ENCODE measurements at regions not wholly inside any gene's neighbourhood (a gene's known extent, or its start where the extent isn't known, plus 50 kb on each side); places are given as distances from the start of the nearest gene placed in this dataset.

- TF ChIP-seq CREB5 (CRISPR knock-in tag; IDR thresholded peaks at IDR 0.05; ENCODE audit: low read depth) = no peak
- TF ChIP-seq POU6F1 (CRISPR knock-in tag; IDR thresholded peaks at IDR 0.05; ENCODE audit: borderline replicate concordance, low read depth) = no peak
- TF ChIP-seq TCF4 (CRISPR knock-in tag; IDR thresholded peaks at IDR 0.05; ENCODE audit: borderline replicate concordance) = no peak
- TF ChIP-seq SNAI2 (CRISPR knock-in tag; IDR thresholded peaks at IDR 0.05) = no peak
- TF ChIP-seq ZNF70 (CRISPR knock-in tag; IDR thresholded peaks at IDR 0.05) = no peak
Observed at GRCh38 chr4:86497980-86498862, 95.9 kb upstream of the PTPN13 start (continued).

GRCh38 chr4:86498863-86499166 lies 95.3 kb upstream of the PTPN13 start:
- no peak for TF ChIP-seq POU6F1 (CRISPR knock-in tag; IDR thresholded peaks at IDR 0.05; ENCODE audit: borderline replicate concordance, low read depth)
- TF ChIP-seq ZNF70 (CRISPR knock-in tag; IDR thresholded peaks at IDR 0.05) = no peak
- TF ChIP-seq RARB (CRISPR knock-in tag; IDR thresholded peaks at IDR 0.05) = no peak
- TF ChIP-seq TSHZ2 (CRISPR knock-in tag; IDR thresholded peaks at IDR 0.05) = no peak
- TF ChIP-seq PPARA (CRISPR knock-in tag; IDR thresholded peaks at IDR 0.05; ENCODE audit: borderline replicate concordance) = no peak
- no peak for TF ChIP-seq ZFP30 (CRISPR knock-in tag; IDR thresholded peaks at IDR 0.05)
- TF ChIP-seq ZC3H10 (CRISPR knock-in tag; IDR thresholded peaks at IDR 0.05) = no peak
- TF ChIP-seq ESRRG (CRISPR knock-in tag; IDR thresholded peaks at IDR 0.05) = no peak
- no peak for TF ChIP-seq GLIS3 (CRISPR knock-in tag; IDR thresholded peaks at IDR 0.05)
- TF ChIP-seq ISL1 (CRISPR knock-in tag; IDR thresholded peaks at IDR 0.05) = no peak
- TF ChIP-seq ZFP3 (CRISPR knock-in tag; IDR thresholded peaks at IDR 0.05) = no peak
- no peak for ATAC-seq

GRCh38 chr4:86500527-86500926 lies 93.6 kb upstream of the PTPN13 start:
- ATAC-seq = no peak
- TF ChIP-seq GLIS3 (CRISPR knock-in tag; IDR thresholded peaks at IDR 0.05) = no peak
- no peak for TF ChIP-seq SNAI2 (CRISPR knock-in tag; IDR thresholded peaks at IDR 0.05)
- no peak for TF ChIP-seq OSR1 (CRISPR knock-in tag; IDR thresholded peaks at IDR 0.05)
- TF ChIP-seq ARNTL (CRISPR knock-in tag; IDR thresholded peaks at IDR 0.05; ENCODE audit: borderline replicate concordance, low read depth) = no peak
- no peak for TF ChIP-seq RARB (CRISPR knock-in tag; IDR thresholded peaks at IDR 0.05)
- TF ChIP-seq PPARA (CRISPR knock-in tag; IDR thresholded peaks at IDR 0.05; ENCODE audit: borderline replicate concordance) = no peak
- TF ChIP-seq CSDC2 (CRISPR knock-in tag; IDR thresholded peaks at IDR 0.05) = no peak
- no peak for TF ChIP-seq CSRNP3 (CRISPR knock-in tag; IDR thresholded peaks at IDR 0.05)
- no peak for TF ChIP-seq ESRRG (CRISPR knock-in tag; IDR thresholded peaks at IDR 0.05)
- TF ChIP-seq TOX (CRISPR knock-in tag; IDR thresholded peaks at IDR 0.05; ENCODE audit: borderline replicate concordance) = no peak
- no peak for TF ChIP-seq TCF4 (CRISPR knock-in tag; IDR thresholded peaks at IDR 0.05; ENCODE audit: borderline replicate concordance)
- TF ChIP-seq ZFP3 (CRISPR knock-in tag; IDR thresholded peaks at IDR 0.05) = no peak
- TF ChIP-seq BACH2 (CRISPR knock-in tag; IDR thresholded peaks at IDR 0.05; ENCODE audit: borderline replicate concordance) = no peak
- no peak for TF ChIP-seq ZNF8 (CRISPR knock-in tag; IDR thresholded peaks at IDR 0.05)
- TF ChIP-seq ZFP30 (CRISPR knock-in tag; IDR thresholded peaks at IDR 0.05) = no peak
- TF ChIP-seq CREB5 (CRISPR knock-in tag; IDR thresholded peaks at IDR 0.05; ENCODE audit: low read depth) = no peak
